RWPE1 (cell line): ENCODE measurements at regions not wholly inside any gene's neighbourhood (a gene's known extent, or its start where the extent isn't known, plus 50 kb on each side); places are given as distances from the start of the nearest gene placed in this dataset.
A peak's percentile ranks its signal among the peaks of the same experiment; 100 is the strongest.

Experiments
- CTCF ChIA-PET: fragments of 350-600 bp; sonication (Branson Sonifier 250); formaldehyde crosslinking; extraction: SDS; loops from one replicate; lab custom pipeline; 2021; lab: Yijun Ruan, JAX
- POLR2A ChIA-PET: fragments of 400-600 bp; formaldehyde crosslinking; extraction: SDS; loops from one replicate; lab custom pipeline; 2020; ENCODE audit warnings: antibody characterized with exemption; ENCODE audit not compliant: low non-redundant PET; lab: Yijun Ruan, JAX
- DNase-seq: peaks from one replicate; pipeline ENCODE4 v3.0.0; 2012; ENCODE audit warnings: low spot score
- H3K27ac ChIP-seq: fragments of 450-650 bp; 2 replicates; pipeline ENCODE4 v1.5.1; 2017
- TF ChIP-seq, protein P1 (sequence below): fragments of 450-650 bp; conservative IDR thresholded peaks from 2 replicates; pipeline ENCODE4 v1.5.1; 2017; ENCODE audit warnings: low read depth, mild to moderate bottlenecking

DNA sequence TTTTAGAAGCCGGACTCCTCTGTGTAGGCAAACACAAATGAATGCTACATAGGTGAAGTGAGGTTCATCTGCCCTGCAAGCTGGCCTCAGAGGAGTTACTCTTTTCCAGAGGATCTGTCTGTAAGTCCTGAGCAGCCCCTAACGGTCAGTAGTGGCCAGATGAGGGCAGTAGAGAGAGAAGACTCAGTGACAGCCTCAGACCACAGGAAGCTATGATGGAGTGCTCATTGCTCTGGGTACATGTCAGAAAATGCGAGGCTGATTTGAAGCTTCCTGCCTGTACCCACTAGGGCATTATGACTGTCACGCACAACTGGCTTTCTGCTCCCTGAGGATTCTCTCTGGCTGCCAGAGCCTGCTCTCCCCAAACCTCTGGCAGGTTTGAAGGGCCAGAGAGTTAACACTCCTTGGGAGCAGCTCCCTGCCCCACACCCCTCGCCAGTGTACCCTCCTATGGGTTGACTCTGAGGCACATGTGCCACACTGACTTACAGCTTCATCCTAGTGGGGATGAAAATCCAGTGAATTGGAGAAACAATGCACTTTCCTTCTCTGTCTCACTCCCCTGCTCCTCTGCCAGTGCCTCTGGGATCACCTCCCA lies 141.5 kb downstream of the GABRG2 start:
- POLR2A ChIA-PET = no interaction called here
- CTCF ChIA-PET = interaction anchor here (0.5 to 1.1 kb wide), 4 partner anchors 40 to 1199 kb away, joined by 3 to 4 read pairs (median 3); no protein-coding TSS in a partner anchor
- no peak overlapping the region for H3K27ac ChIP-seq
- TF ChIP-seq, protein P1, sequence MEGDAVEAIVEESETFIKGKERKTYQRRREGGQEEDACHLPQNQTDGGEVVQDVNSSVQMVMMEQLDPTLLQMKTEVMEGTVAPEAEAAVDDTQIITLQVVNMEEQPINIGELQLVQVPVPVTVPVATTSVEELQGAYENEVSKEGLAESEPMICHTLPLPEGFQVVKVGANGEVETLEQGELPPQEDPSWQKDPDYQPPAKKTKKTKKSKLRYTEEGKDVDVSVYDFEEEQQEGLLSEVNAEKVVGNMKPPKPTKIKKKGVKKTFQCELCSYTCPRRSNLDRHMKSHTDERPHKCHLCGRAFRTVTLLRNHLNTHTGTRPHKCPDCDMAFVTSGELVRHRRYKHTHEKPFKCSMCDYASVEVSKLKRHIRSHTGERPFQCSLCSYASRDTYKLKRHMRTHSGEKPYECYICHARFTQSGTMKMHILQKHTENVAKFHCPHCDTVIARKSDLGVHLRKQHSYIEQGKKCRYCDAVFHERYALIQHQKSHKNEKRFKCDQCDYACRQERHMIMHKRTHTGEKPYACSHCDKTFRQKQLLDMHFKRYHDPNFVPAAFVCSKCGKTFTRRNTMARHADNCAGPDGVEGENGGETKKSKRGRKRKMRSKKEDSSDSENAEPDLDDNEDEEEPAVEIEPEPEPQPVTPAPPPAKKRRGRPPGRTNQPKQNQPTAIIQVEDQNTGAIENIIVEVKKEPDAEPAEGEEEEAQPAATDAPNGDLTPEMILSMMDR = no peak; the same call in 1 of the 2 replicates
- DNase-seq = peak; percentile 9

- ChIA-PET POLR2A (no interaction called here), CTCF (interaction anchor here (0.6 kb wide), 1 partner anchor 301 kb away, joined by 4 read pairs; no protein-coding TSS in a partner anchor)
- H3K27ac ChIP-seq = no peak overlapping the region
- TF ChIP-seq, protein P1 = no peak
- DNase-seq = no peak
These were observed 147.0 kb downstream of the GABRG2 start for GRCh38 chr5:162214551-162214950.

GRCh38 chr5:162217037-162217436 lies 149.5 kb downstream of the GABRG2 start:
- CTCF ChIA-PET = no interaction called here
- no peak overlapping the region for H3K27ac ChIP-seq
- POLR2A ChIA-PET = no interaction called here
- TF ChIP-seq, protein P1 = no peak
- DNase-seq = no peak

- TF ChIP-seq, protein P1 = no peak
- POLR2A ChIA-PET = no interaction called here
- no peak for DNase-seq
- H3K27ac ChIP-seq = no peak overlapping the region
- CTCF ChIA-PET = no interaction called here
These were observed 154.3 kb downstream of the GABRG2 start for GRCh38 chr5:162221910-162222309.

DNA sequence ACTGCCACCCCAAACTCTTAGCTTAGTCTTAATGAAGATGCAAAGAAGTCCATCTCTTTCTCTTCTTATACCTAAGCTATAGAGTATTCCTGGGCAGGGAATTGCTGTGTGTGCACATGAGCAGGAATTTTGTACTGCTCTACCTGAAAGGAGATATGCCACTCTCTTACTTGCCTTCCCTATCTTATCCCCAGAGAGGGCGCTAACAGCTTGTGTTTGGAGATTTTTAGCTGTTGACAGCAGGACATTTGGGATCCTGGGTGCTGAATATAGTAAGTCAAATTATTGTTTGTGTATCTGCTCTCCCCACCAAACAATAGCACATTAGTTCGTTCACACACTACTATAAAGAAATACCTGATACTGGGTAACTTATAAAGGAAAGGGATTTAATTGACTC lies 159.5 kb downstream of the GABRG2 start:
- no peak overlapping the region for H3K27ac ChIP-seq
- TF ChIP-seq, protein P1 = no peak
- no peak for DNase-seq
- ChIA-PET CTCF (interaction anchor here (0.7 kb wide), 1 partner anchor 713 kb away, joined by 6 read pairs; no protein-coding TSS in a partner anchor), POLR2A (no interaction called here)

GRCh38 chr5:162230348-162230747 lies 162.8 kb downstream of the GABRG2 start:
- DNase-seq = no peak
- CTCF ChIA-PET = no interaction called here
- TF ChIP-seq, protein P1 = no peak
- no peak overlapping the region for H3K27ac ChIP-seq
- POLR2A ChIA-PET = no interaction called here
